Upper lobe of right lung (tissue), 1 donor: ENCODE measurements at regions not wholly inside any gene's neighbourhood (a gene's known extent, or its start where the extent isn't known, plus 50 kb on each side); places are given as distances from the start of the nearest gene placed in this dataset.

Experiments
- ATAC-seq: fragments of 200-7000 bp; cut with Tn5 transposase; one replicate; pipeline ENCODE4 v1.9.1; 2020; ENCODE audit warnings: mild to moderate bottlenecking, moderate library complexity
- DNase-seq: peaks from one replicate; pipeline ENCODE4 v3.0.0-alpha.2; 2020
- H3K27ac ChIP-seq: fragments of 200-600 bp; one replicate; pipeline ENCODE4 v1.8.0; 2022
- H3K27me3 ChIP-seq: fragments of 200-600 bp; one replicate; pipeline ENCODE4 v1.8.0; 2022; ENCODE audit warnings: mild to moderate bottlenecking
- H3K36me3 ChIP-seq: fragments of 200-600 bp; one replicate; pipeline ENCODE4 v1.8.0; 2022
- H3K4me1 ChIP-seq: fragments of 200-600 bp; one replicate; pipeline ENCODE4 v1.8.0; 2022
- H3K4me3 ChIP-seq: fragments of 200-600 bp; one replicate; pipeline ENCODE4 v1.8.0; 2022; ENCODE audit warnings: mild to moderate bottlenecking
- H3K9me3 ChIP-seq: fragments of 200-600 bp; one replicate; pipeline ENCODE4 v1.8.0; 2022
- intact Hi-C: fragments of 100-400 bp; cut with DNase I; formaldehyde crosslinking; loops from one replicate; pipeline ENCODE4 v1.11.0; 2022
- TF ChIP-seq, protein P1 (sequence below): fragments of 200-600 bp; IDR thresholded peaks from one replicate; pipeline ENCODE4 v1.8.0; 2022; ENCODE audit warnings: antibody characterized with exemption
- donor health status: DM: no; HTN: yes; CAD: no; lungs with severe emphysema.

DNA sequence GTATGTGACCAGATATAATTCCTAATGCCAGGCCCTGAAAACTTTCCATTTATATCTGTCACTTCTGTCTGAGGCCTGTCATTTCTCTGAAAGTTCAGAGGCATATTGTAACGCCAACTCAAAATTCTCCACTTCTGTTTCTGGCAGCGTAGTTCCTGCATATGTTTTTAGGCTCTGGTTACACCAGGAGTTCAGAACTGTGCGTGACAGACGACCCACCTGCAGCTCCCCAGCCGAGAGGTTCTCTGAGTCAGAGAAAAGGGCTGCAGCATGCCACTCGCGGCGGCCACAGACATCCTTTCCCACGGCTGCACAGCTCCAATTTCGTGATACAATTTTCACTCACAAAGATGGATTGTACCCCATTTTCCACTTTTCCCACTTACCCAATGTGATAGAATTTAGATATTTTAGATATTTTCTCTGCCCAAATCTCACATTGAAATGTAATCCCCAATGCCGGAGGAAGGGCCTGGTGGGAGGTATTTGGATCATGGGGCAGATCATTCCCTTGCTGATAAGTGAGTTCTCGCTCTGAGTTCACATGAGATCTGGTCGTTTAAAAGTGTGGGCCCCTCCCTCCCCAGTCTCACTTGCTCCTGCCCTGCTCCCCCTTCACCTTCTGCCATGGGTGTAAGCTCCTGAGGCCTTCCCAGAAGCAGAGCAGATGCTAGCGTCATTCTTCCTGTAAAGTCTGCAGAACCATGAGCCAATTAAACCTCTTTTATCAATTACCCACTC, 308.1 kb downstream of the LIG4 start:
- intact Hi-C loops = no loop called here
- DNase-seq (no peak), ATAC-seq (no peak)
- H3K4me3 ChIP-seq = no peak overlapping the region
- TF ChIP-seq, protein P1, sequence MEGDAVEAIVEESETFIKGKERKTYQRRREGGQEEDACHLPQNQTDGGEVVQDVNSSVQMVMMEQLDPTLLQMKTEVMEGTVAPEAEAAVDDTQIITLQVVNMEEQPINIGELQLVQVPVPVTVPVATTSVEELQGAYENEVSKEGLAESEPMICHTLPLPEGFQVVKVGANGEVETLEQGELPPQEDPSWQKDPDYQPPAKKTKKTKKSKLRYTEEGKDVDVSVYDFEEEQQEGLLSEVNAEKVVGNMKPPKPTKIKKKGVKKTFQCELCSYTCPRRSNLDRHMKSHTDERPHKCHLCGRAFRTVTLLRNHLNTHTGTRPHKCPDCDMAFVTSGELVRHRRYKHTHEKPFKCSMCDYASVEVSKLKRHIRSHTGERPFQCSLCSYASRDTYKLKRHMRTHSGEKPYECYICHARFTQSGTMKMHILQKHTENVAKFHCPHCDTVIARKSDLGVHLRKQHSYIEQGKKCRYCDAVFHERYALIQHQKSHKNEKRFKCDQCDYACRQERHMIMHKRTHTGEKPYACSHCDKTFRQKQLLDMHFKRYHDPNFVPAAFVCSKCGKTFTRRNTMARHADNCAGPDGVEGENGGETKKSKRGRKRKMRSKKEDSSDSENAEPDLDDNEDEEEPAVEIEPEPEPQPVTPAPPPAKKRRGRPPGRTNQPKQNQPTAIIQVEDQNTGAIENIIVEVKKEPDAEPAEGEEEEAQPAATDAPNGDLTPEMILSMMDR = no peak
- no peaks in the 10 kb centered on the region for H3K36me3 ChIP-seq
- no peak overlapping the region for H3K27ac ChIP-seq
- H3K4me1 ChIP-seq = no peaks in the 10 kb centered on the region
- H3K9me3 ChIP-seq = no peaks in the 10 kb centered on the region
- H3K27me3 ChIP-seq = no peaks in the 10 kb centered on the region

DNA sequence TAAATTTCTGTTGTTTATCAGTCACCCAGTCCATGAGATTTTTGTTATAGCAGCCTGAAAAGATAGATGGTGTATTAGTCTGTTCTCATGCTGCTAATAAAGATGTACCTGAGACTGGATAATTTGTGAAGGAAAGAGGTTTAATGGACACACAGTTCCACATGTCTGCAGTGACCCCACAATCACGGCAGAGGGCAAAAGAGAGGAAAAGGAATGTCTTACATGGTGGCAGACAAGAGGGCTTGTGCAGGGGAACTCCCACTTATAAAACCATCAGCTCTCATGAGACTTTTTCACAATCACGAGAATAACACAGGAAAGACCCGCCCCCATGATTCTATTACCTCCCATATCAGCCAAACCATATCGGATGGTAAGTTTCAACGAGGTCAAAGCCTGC, 309.2 kb downstream of the LIG4 start:
- Histone ChIP-seq H3K27me3 (no peaks in the 10 kb centered on the region), H3K4me1 (no peaks in the 10 kb centered on the region), H3K4me3 (no peak overlapping the region), H3K36me3 (no peaks in the 10 kb centered on the region), H3K27ac (no peak overlapping the region), H3K9me3 (no peaks in the 10 kb centered on the region)
- DNase-seq (no peak), ATAC-seq (no peak)
- intact Hi-C loops = no loop called here
- TF ChIP-seq, protein P1 = no peak

- no peak for ATAC-seq
Observed at GRCh38 chr13:107901996-107902562, 313.3 kb downstream of the LIG4 start.

GRCh38 chr13:107901230-107901629, 314.1 kb downstream of the LIG4 start:
- intact Hi-C loops = no loop called here
- ATAC-seq (no peak), DNase-seq (no peak)
- H3K9me3 ChIP-seq = no peaks in the 10 kb centered on the region
- H3K27me3 ChIP-seq = no peaks in the 10 kb centered on the region
- H3K4me3 ChIP-seq = no peak overlapping the region
- no peaks in the 10 kb centered on the region for H3K4me1 ChIP-seq
- H3K27ac ChIP-seq = no peak overlapping the region
- TF ChIP-seq, protein P1 = no peak
- no peaks in the 10 kb centered on the region for H3K36me3 ChIP-seq

More at GRCh38 chr13:107901996-107902562, 313.3 kb downstream of the LIG4 start:
- Histone ChIP-seq H3K27me3 (no peaks in the 10 kb centered on the region), H3K27ac (no peak overlapping the region), H3K9me3 (no peaks in the 10 kb centered on the region), H3K36me3 (no peaks in the 10 kb centered on the region), H3K4me1 (no peaks in the 10 kb centered on the region), H3K4me3 (no peak overlapping the region)
- intact Hi-C loops = no loop called here
- no peak for DNase-seq
- TF ChIP-seq, protein P1 = no peak

- Histone ChIP-seq H3K36me3 (no peaks in the 10 kb centered on the region), H3K9me3 (no peaks in the 10 kb centered on the region), H3K4me1 (no peaks in the 10 kb centered on the region), H3K27ac (no peak overlapping the region), H3K27me3 (no peaks in the 10 kb centered on the region), H3K4me3 (no peak overlapping the region)
- no peak for ATAC-seq
- DNase-seq = no peak
- intact Hi-C loops = no loop called here
- TF ChIP-seq, protein P1 = no peak
Observed at GRCh38 chr13:107900775-107901174, 314.6 kb downstream of the LIG4 start.
